Sigmoid colon (tissue), 4 donors: ENCODE measurements at regions not wholly inside any gene's neighbourhood (a gene's known extent, or its start where the extent isn't known, plus 50 kb on each side); places are given as distances from the start of the nearest gene placed in this dataset.

Source experiments
- CTCF ChIP-seq, 4 experiments: fragments of 450-650 bp in 3 of 4; fragments of 200-600 bp in 1 of 4; IDR thresholded peaks; one replicate each; pipeline ENCODE4 v1.5.1; 2016 to 2019; ENCODE audit warnings: antibody characterized with exemption in 4 of 4, mild to moderate bottlenecking in 3 of 4, moderate library complexity in 2 of 4
- POLR2A ChIP-seq, 2 donors: fragments of 450-650 bp; IDR thresholded peaks; one replicate each; pipeline ENCODE4 v1.6.1; 2016; ENCODE audit warnings: antibody characterized with exemption in 2 of 2, mild to moderate bottlenecking in 2 of 2, moderate library complexity in 2 of 2
- POLR2AphosphoS5 ChIP-seq, 4 donors: sonication (generic); formaldehyde crosslinking; IDR thresholded peaks; one replicate each; pipeline ENCODE4 v1.6.1; 2017; ENCODE audit warnings: antibody characterized with exemption in 4 of 4

- no peak for TF ChIP-seq CTCF (IDR thresholded peaks at IDR 0.05)
- no peak for TF ChIP-seq POLR2A (IDR thresholded peaks at IDR 0.05)
- TF ChIP-seq POLR2AphosphoS5 (IDR thresholded peaks at IDR 0.05), result no peak
These were observed 153.2 kb upstream of the GPR149 start for GRCh38 chr3:154583086-154583634.
